KG1 (cell line): ENCODE measurements at regions not wholly inside any gene's neighbourhood (a gene's known extent, or its start where the extent isn't known, plus 50 kb on each side); places are given as distances from the start of the nearest gene placed in this dataset.
"Not testable (repeated sequence)": the region's sequence is repeated elsewhere in the genome, so short reads cannot be mapped to it uniquely, and the experiment has no call there.

Source experiments
- DNase-seq: peaks from one replicate; lab custom pipeline; 2025; lab: John Stamatoyannopoulos, UW

- DNase-seq = no peak
These were observed 199.2 kb downstream of the DLEU7 start for GRCh38 chr13:50644081-50644871.

GRCh38 chr13:50645092-50645491 lies 198.4 kb downstream of the DLEU7 start:
- no peak for DNase-seq

GRCh38 chr13:50646070-50646469 lies 197.4 kb downstream of the DLEU7 start:
- DNase-seq = no peak

- DNase-seq = no peak
These were observed 194.3 kb downstream of the DLEU7 start for GRCh38 chr13:50649211-50649610.

- DNase-seq = no peak
These were observed 192.6 kb downstream of the DLEU7 start for GRCh38 chr13:50650592-50651504.

GRCh38 chr13:50651922-50652321 lies 191.6 kb downstream of the DLEU7 start:
- no peak for DNase-seq

GRCh38 chr13:50654331-50654730 lies 189.2 kb downstream of the DLEU7 start:
- no peak for DNase-seq

- DNase-seq = not testable (repeated sequence)
These were observed 181.6 kb downstream of the DLEU7 start for GRCh38 chr13:50661881-50662280.

- no peak for DNase-seq
These were observed 178.5 kb downstream of the DLEU7 start for GRCh38 chr13:50664951-50665350.

GRCh38 chr13:50668049-50668448 lies 175.4 kb downstream of the DLEU7 start:
- DNase-seq = no peak

GRCh38 chr13:50668691-50669271 lies 174.7 kb downstream of the DLEU7 start:
- DNase-seq = no peak

GRCh38 chr13:50670272-50670671 lies 173.2 kb downstream of the DLEU7 start:
- no peak for DNase-seq

GRCh38 chr13:50670847-50671496 lies 172.5 kb downstream of the DLEU7 start:
- no peak for DNase-seq

GRCh38 chr13:50671497-50671850 lies 172.0 kb downstream of the DLEU7 start:
- no peak for DNase-seq

GRCh38 chr13:50672025-50672424 lies 171.5 kb downstream of the DLEU7 start:
- DNase-seq = no peak

GRCh38 chr13:50675651-50676050 lies 167.8 kb downstream of the DLEU7 start:
- no peak for DNase-seq

GRCh38 chr13:50676602-50677001 lies 166.9 kb downstream of the DLEU7 start:
- no peak for DNase-seq

GRCh38 chr13:50677258-50677657 lies 166.2 kb downstream of the DLEU7 start:
- no peak for DNase-seq

GRCh38 chr13:50677687-50678463 lies 165.6 kb downstream of the DLEU7 start:
- no peak for DNase-seq

GRCh38 chr13:50678464-50679162 lies 164.9 kb downstream of the DLEU7 start:
- DNase-seq = no peak

- no peak for DNase-seq
These were observed 164.2 kb downstream of the DLEU7 start for GRCh38 chr13:50679321-50679720.
